Peyer's patch (tissue), 4 donors: ENCODE measurements at regions not wholly inside any gene's neighbourhood (a gene's known extent, or its start where the extent isn't known, plus 50 kb on each side); places are given as distances from the start of the nearest gene placed in this dataset.
"Not testable (repeated sequence)": the region's sequence is repeated elsewhere in the genome, so short reads cannot be mapped to it uniquely, and the experiment has no call there.

ENCODE experiments used
- DNase-seq, 3 donors: peaks; one replicate each; pipeline ENCODE4 v3.0.0-alpha.2; 2017 to 2019
- H3K27ac ChIP-seq, 4 donors: fragments of 200-600 bp; sonication (generic); one replicate each; pipeline ENCODE4 v1.5.1; 2016 to 2019
- H3K27me3 ChIP-seq, 2 donors: fragments of 200-600 bp; sonication (generic); one replicate each; pipeline ENCODE4 v1.5.1; 2019
- H3K36me3 ChIP-seq, 3 donors: fragments of 200-600 bp; sonication (generic); one replicate each; pipeline ENCODE4 v1.5.1; 2016 to 2019
- H3K4me1 ChIP-seq, 4 donors: fragments of 200-600 bp; sonication (generic); one replicate each; pipeline ENCODE4 v1.5.1; 2016 to 2019
- H3K4me3 ChIP-seq, 4 donors: fragments of 200-600 bp; sonication (generic); 1 replicate in 3 of 4; 2 replicates in 1 of 4; pipeline ENCODE4 v1.5.1; 2016 to 2019; ENCODE audit warnings: mild to moderate bottlenecking in 1 of 4
- H3K9me3 ChIP-seq, 4 donors: fragments of 200-600 bp; sonication (generic); one replicate each; pipeline ENCODE4 v1.5.1; 2016 to 2019; ENCODE audit warnings: mild to moderate bottlenecking in 1 of 4
- CTCF ChIP-seq, 6 experiments: fragments of 450-650 bp in 4 of 6; fragments of 200-600 bp in 2 of 6; sonication (generic) in 1 of 6; IDR thresholded peaks; one replicate each; pipeline ENCODE4 v1.5.1; 2017 to 2019; ENCODE audit warnings: antibody characterized with exemption in 6 of 6, mild to moderate bottlenecking in 3 of 6, moderate library complexity in 1 of 6
- POLR2A ChIP-seq, 2 donors: fragments of 450-650 bp; IDR thresholded peaks; one replicate each; pipeline ENCODE4 v1.5.1; 2017; ENCODE audit warnings: antibody characterized with exemption in 2 of 2, mild to moderate bottlenecking in 2 of 2, moderate library complexity in 2 of 2

- no peak for DNase-seq
- Histone ChIP-seq H3K36me3 (no peaks in the 10 kb centered on the region), H3K4me3 (no peak overlapping the region), H3K27me3 (no peaks in the 10 kb centered on the region), H3K4me1 (no peaks in the 10 kb centered on the region), H3K27ac (no peak overlapping the region), H3K9me3 (no peaks in the 10 kb centered on the region)
- no peak for TF ChIP-seq POLR2A (IDR thresholded peaks at IDR 0.05)
- TF ChIP-seq CTCF (IDR thresholded peaks at IDR 0.05): no peak
These were observed 173.0 kb downstream of the SEC23A start for GRCh38 chr14:38930022-38930421.

DNA sequence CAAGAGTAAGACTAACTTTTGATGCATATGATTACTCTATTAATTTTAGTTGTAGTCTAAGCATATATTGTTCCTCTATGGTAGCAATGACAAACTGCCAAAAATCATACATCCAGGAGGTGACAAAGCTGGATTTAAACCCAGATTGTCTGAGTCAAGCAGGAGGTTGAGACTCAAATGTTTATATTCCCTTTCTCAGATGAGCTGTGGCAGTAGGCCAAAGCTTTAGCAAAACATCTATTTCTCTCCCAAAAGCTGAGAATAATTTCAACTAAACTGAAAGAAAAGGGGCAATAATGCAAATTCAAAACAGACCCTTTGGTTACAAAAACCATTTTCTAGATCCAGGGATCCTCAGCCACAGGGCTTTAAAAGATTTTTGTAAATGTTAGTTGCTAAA, 173.6 kb downstream of the SEC23A start:
- Histone ChIP-seq H3K9me3 (no peaks in the 10 kb centered on the region), H3K4me1 (no peaks in the 10 kb centered on the region), H3K36me3 (no peaks in the 10 kb centered on the region), H3K4me3 (no peak overlapping the region), H3K27me3 (no peaks in the 10 kb centered on the region), H3K27ac (no peak overlapping the region)
- DNase-seq: no peak
- TF ChIP-seq CTCF (IDR thresholded peaks at IDR 0.05) (no peak), POLR2A (IDR thresholded peaks at IDR 0.05) (no peak)

DNA sequence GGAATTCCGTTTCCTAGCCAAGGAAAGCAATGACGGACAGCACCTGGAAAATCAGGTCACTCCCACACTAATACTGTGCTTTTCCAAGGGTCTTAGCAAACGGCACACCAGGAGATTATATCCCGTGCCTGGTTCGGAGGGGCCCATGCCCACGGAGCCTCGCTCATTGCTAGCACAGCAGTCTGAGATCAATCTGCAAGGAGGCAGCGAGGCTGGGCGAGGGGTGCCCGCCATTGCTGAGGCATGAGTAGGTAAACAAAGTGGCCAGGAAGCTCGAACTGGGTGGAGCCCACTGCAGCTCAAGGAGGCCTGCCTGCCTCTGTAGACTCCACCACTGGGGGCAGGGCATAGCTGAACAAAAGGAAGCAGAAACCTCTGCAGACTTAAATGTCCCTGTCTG, 181.1 kb downstream of the SEC23A start:
- H3K27ac ChIP-seq, H3K36me3 ChIP-seq, H3K9me3 ChIP-seq, H3K27me3 ChIP-seq, H3K4me3 ChIP-seq, DNase-seq, H3K4me1 ChIP-seq: not testable (repeated sequence)

DNA sequence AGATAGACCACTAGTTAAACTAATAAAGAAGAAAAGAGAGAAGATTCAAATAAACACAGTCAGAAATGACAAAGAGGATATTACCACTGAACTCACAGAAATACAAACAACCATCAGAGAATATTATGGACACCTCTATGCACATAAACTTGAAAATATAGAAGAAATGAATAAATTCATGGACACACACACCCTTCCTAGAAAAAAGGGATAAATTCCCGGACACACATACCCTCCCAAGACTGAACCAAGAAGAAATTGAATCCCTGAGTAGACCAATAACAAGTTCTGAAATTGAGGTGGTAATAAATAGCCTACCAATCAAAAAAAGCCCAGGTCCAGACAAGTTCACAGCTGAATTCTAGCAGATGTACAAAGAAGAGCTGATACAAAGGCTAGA, 187.9 kb downstream of the SEC23A start:
- Histone ChIP-seq H3K4me1 (no peaks in the 10 kb centered on the region), H3K27me3 (no peaks in the 10 kb centered on the region), H3K36me3 (no peaks in the 10 kb centered on the region), H3K27ac (no peak overlapping the region), H3K4me3 (no peak overlapping the region), H3K9me3 (no peaks in the 10 kb centered on the region)
- TF ChIP-seq POLR2A (IDR thresholded peaks at IDR 0.05): no peak
- no peak for TF ChIP-seq CTCF (IDR thresholded peaks at IDR 0.05)
- no peak for DNase-seq

DNA sequence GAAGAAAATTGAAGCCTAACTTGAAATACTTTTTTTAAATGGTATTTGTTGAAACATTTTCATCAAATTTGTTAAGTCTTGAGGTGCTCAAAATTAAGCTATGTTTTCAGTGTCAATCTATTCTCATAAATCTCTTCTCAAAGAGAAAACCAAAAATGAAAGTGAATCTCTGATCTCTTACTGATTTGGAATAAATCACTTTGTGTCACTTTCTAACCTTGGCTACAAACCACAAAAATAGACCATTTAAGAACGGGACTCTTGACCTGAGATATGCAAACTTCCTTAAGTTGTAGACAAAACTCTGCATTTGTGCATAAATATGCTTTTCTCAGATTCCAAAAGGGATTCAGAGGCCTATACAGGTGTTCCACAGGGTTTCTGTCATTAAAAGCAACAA, 192.9 kb downstream of the SEC23A start:
- Histone ChIP-seq H3K4me1 (no peaks in the 10 kb centered on the region), H3K36me3 (no peaks in the 10 kb centered on the region), H3K9me3 (no peaks in the 10 kb centered on the region), H3K27me3 (no peaks in the 10 kb centered on the region), H3K4me3 (no peak overlapping the region), H3K27ac (no peak overlapping the region)
- no peak for TF ChIP-seq CTCF (IDR thresholded peaks at IDR 0.05)
- no peak for TF ChIP-seq POLR2A (IDR thresholded peaks at IDR 0.05)
- no peak for DNase-seq

GRCh38 chr14:38904959-38905358, 198.1 kb downstream of the SEC23A start:
- Histone ChIP-seq H3K4me3 (no peak overlapping the region), H3K27me3 (no peaks in the 10 kb centered on the region), H3K9me3 (no peaks in the 10 kb centered on the region), H3K4me1 (no peaks in the 10 kb centered on the region), H3K36me3 (no peaks in the 10 kb centered on the region), H3K27ac (no peak overlapping the region)
- no peak for DNase-seq
- TF ChIP-seq POLR2A (IDR thresholded peaks at IDR 0.05) (no peak), CTCF (IDR thresholded peaks at IDR 0.05) (no peak)
